Glutamatergic neuron (in vitro differentiated cells): ENCODE measurements at regions not wholly inside any gene's neighbourhood (a gene's known extent, or its start where the extent isn't known, plus 50 kb on each side); places are given as distances from the start of the nearest gene placed in this dataset.

Source experiments
- DNase-seq: peaks from one replicate; pipeline ENCODE4 v3.0.0; 2022
- H3K27ac Mint-ChIP-seq: one replicate; pipeline ENCODE4 v1.8.0; 2020; ENCODE audit warnings: mild to moderate bottlenecking, mixed read lengths, inconsistent platforms; ENCODE audit not compliant: unreplicated experiment
- H3K27me3 Mint-ChIP-seq: one replicate; pipeline ENCODE4 v1.8.0; 2020; ENCODE audit warnings: mild to moderate bottlenecking, moderate library complexity, mixed read lengths, inconsistent platforms; ENCODE audit not compliant: unreplicated experiment
- H3K36me3 Mint-ChIP-seq: one replicate; pipeline ENCODE4 v1.8.0; 2020; ENCODE audit warnings: mild to moderate bottlenecking, mixed read lengths, inconsistent platforms; ENCODE audit not compliant: unreplicated experiment
- H3K4me1 Mint-ChIP-seq: one replicate; pipeline ENCODE4 v1.8.0; 2020; ENCODE audit warnings: mild to moderate bottlenecking, low read depth, mixed read lengths, inconsistent platforms; ENCODE audit not compliant: unreplicated experiment
- H3K4me3 Mint-ChIP-seq: one replicate; pipeline ENCODE4 v1.8.0; 2020; ENCODE audit warnings: mild to moderate bottlenecking, mixed read lengths, inconsistent platforms; ENCODE audit not compliant: unreplicated experiment
- H3K9me3 Mint-ChIP-seq: one replicate; pipeline ENCODE4 v1.8.0; 2020; ENCODE audit warnings: mild to moderate bottlenecking, moderate library complexity, mixed read lengths, inconsistent platforms; ENCODE audit not compliant: unreplicated experiment
- TF ChIP-seq, protein P1 (sequence below): fragments of 200-600 bp; sonication (generic); IDR thresholded peaks from one replicate; pipeline ENCODE4 v1.5.0; 2021; ENCODE audit not compliant: partially characterized antibody, unreplicated experiment

DNA sequence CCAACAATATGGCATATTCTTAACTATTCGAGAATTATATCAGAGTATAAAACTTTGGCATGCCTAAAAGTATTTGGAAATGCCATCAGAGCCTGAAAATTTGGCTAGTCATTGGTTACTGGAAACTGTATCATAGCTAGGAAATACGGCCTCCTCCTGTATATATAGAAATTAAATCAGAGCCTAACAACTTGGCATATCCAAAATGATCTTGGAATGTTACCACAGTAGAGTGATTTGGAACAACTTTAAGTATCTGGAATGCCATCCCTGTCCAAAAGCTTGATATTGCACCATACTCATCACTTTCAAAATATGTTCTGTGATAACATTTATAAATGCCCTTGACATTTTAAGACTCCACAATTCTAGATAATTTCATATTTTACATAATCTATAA is 335.8 kb downstream of the SLITRK1 start:
- H3K9me3 Mint-ChIP-seq = no peaks in the 10 kb centered on the region
- no peaks in the 10 kb centered on the region for H3K4me1 Mint-ChIP-seq
- no peaks in the 10 kb centered on the region for H3K27me3 Mint-ChIP-seq
- no peak overlapping the region for H3K4me3 Mint-ChIP-seq
- H3K36me3 Mint-ChIP-seq = no peaks in the 10 kb centered on the region
- DNase-seq = no peak
- no peak overlapping the region for H3K27ac Mint-ChIP-seq
- TF ChIP-seq, protein P1, sequence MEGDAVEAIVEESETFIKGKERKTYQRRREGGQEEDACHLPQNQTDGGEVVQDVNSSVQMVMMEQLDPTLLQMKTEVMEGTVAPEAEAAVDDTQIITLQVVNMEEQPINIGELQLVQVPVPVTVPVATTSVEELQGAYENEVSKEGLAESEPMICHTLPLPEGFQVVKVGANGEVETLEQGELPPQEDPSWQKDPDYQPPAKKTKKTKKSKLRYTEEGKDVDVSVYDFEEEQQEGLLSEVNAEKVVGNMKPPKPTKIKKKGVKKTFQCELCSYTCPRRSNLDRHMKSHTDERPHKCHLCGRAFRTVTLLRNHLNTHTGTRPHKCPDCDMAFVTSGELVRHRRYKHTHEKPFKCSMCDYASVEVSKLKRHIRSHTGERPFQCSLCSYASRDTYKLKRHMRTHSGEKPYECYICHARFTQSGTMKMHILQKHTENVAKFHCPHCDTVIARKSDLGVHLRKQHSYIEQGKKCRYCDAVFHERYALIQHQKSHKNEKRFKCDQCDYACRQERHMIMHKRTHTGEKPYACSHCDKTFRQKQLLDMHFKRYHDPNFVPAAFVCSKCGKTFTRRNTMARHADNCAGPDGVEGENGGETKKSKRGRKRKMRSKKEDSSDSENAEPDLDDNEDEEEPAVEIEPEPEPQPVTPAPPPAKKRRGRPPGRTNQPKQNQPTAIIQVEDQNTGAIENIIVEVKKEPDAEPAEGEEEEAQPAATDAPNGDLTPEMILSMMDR = no peak

DNA sequence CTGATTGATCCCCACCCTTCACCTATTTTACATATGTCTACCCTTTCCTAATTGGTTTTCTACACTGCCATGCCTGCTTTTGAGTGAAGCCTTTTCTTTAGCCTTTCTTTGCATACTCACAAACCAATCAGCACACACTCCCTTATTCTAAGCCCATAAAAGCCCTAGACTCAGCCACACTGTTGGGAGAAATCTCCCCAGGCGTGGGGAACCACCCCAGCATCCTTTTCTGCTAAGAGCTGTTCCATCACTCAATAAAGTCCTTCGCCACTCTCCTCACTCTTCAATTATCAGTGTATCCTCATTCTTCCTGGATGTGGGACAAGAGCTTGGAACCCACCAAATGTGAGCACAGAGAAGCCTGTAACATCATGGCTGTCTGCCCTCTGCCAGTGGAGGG is 343.6 kb downstream of the SLITRK1 start:
- no peaks in the 10 kb centered on the region for H3K27me3 Mint-ChIP-seq
- peaks cover 5% of the 10 kb centered on the region for H3K36me3 Mint-ChIP-seq
- TF ChIP-seq, protein P1 = no peak
- H3K4me3 Mint-ChIP-seq = no peak overlapping the region
- peaks cover 3% of the 10 kb centered on the region for H3K9me3 Mint-ChIP-seq
- DNase-seq = no peak
- H3K27ac Mint-ChIP-seq = no peak overlapping the region
- peaks cover 1% of the 10 kb centered on the region for H3K4me1 Mint-ChIP-seq

DNA sequence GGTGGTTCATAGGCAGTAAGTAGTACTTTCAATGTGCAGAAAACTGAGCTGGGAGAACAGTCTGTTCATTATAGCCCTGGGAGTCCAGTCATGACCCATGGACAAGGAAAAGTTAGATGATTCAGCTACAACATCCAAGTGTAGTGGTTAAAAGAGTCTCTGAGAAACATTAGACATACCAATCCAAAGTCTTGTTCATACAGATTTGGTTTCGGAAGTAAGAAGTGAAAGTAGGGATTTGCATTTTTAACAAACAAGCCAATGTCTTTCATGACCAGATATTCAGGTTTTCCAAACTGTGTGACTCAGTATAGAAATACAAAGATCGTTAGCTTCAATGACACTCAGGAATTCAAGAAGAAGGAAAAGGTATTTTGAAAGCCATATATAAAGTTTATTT is 345.3 kb downstream of the SLITRK1 start:
- Mint-ChIP-seq H3K27me3 (no peaks in the 10 kb centered on the region), H3K4me1 (peaks cover 1% of the 10 kb centered on the region), H3K27ac (no peak overlapping the region), H3K4me3 (no peak overlapping the region), H3K36me3 (peaks cover 5% of the 10 kb centered on the region), H3K9me3 (peaks cover 3% of the 10 kb centered on the region)
- DNase-seq = no peak
- TF ChIP-seq, protein P1 = no peak

DNA sequence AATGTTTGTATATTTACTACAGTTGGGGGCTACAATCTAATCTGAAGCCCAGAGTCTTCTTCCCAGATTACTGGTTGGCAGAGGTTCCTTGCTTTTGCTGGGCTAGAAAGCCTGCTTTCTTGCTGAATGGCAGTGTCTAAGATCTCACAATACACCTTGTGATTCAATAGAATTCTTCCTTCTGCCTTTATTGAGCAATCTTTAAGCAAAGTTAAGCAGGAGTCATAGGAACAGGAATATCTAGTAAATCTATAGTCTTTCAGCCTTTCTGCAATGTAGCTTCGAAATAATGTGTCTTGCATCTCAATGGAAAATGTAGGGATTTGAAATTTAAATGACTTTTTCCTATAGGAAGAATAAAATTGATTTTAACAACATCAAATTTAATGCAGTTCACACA is 346.1 kb downstream of the SLITRK1 start:
- TF ChIP-seq, protein P1 = no peak
- Mint-ChIP-seq H3K27ac (no peak overlapping the region), H3K27me3 (no peaks in the 10 kb centered on the region), H3K36me3 (peaks cover 5% of the 10 kb centered on the region), H3K9me3 (peaks cover 3% of the 10 kb centered on the region), H3K4me1 (peaks cover 1% of the 10 kb centered on the region), H3K4me3 (no peak overlapping the region)
- DNase-seq = no peak

DNA sequence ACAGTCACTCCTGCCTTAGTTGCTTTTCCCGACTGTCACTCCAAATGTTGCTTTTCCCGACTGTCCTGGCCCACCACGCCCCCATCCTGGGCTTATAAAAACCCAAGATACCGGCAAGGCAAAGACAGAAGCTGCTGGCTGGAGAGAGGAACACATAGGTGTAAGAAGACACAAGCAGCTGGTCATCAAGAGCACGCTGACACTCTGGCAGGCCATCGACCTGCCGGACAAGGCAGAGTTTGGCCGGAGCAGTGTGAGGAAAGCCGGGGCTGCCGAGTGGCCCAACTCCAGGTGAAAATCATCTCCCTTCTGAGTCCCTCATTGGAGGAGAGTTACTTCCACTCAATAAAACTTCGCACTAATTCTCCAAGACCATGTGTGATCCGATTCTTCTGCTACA is 349.5 kb downstream of the SLITRK1 start:
- Mint-ChIP-seq H3K27me3 (no peaks in the 10 kb centered on the region), H3K27ac (no peak overlapping the region), H3K9me3 (no peaks in the 10 kb centered on the region), H3K4me1 (peaks cover 1% of the 10 kb centered on the region), H3K4me3 (no peak overlapping the region), H3K36me3 (no peaks in the 10 kb centered on the region)
- TF ChIP-seq, protein P1 = no peak
- no peak for DNase-seq
